CD4-positive, alpha-beta T cell (primary cell): ENCODE measurements at regions not wholly inside any gene's neighbourhood (a gene's known extent, or its start where the extent isn't known, plus 50 kb on each side); places are given as distances from the start of the nearest gene placed in this dataset.
A peak's percentile ranks its signal among the peaks of the same experiment; 100 is the strongest.

Source experiments
- ATAC-seq: fragments of 200-7000 bp; cut with Tn5 transposase; one replicate; pipeline ENCODE4 v1.10.0; 2022; ENCODE audit warnings: mild to moderate bottlenecking; ENCODE audit not compliant: poor library complexity
- CTCF ChIA-PET: fragments of 350-600 bp; sonication (Branson Sonifier 250); formaldehyde crosslinking; loops from one replicate; lab custom pipeline; 2021; ENCODE audit warnings: antibody characterized with exemption, inconsistent platforms; lab: Charles Lee
- POLR2A ChIA-PET: fragments of 350-600 bp; sonication (Branson Sonifier 250); formaldehyde crosslinking; loops from one replicate; lab custom pipeline; 2021; ENCODE audit warnings: antibody characterized with exemption, inconsistent platforms; lab: Charles Lee
- DNase-seq, 14 experiments: peaks; one replicate each; pipeline ENCODE4 v3.0.0-alpha.2; 2013 to 2020; ENCODE audit warnings: mixed read lengths in 2 of 14
- H3K27ac ChIP-seq, 2 donors: one replicate each; pipeline versions ENCODE4 v1.5.1 to v1.7.0; 2013; ENCODE audit warnings: low read length in 2 of 2, low read depth in 1 of 2, mild to moderate bottlenecking in 1 of 2
- H3K27me3 ChIP-seq, 2 experiments: 1 replicate in 1 of 2; 2 replicates in 1 of 2; pipeline versions ENCODE4 v1.6.1 to v1.7.0; 2013; ENCODE audit warnings: low read length in 2 of 2, control low read depth in 1 of 2, mild to moderate bottlenecking in 1 of 2, moderate library complexity in 1 of 2; ENCODE audit not compliant: insufficient read depth in 2 of 2, control insufficient read depth in 1 of 2
- H3K36me3 ChIP-seq: one replicate; pipeline ENCODE4 v1.6.1; 2013; ENCODE audit warnings: low read length, control low read depth; ENCODE audit not compliant: insufficient read depth
- H3K4me1 ChIP-seq: one replicate; pipeline ENCODE4 v1.6.1; 2013; ENCODE audit warnings: low read length, control low read depth; ENCODE audit not compliant: insufficient read depth
- H3K4me3 ChIP-seq: one replicate; pipeline ENCODE4 v1.5.1; 2013; ENCODE audit warnings: mild to moderate bottlenecking, low read length, moderate library complexity
- H3K9me3 ChIP-seq, 2 experiments: 1 replicate in 1 of 2; 2 replicates in 1 of 2; pipeline versions ENCODE4 v1.6.1 to v1.7.0; 2013; ENCODE audit warnings: low read length in 2 of 2, mild to moderate bottlenecking in 2 of 2, control low read depth in 1 of 2, moderate library complexity in 1 of 2; ENCODE audit not compliant: control insufficient read depth in 1 of 2, insufficient read depth in 1 of 2
- H3K27ac Mint-ChIP-seq: one replicate; pipeline ENCODE4 v1.8.0; 2020; ENCODE audit warnings: mixed read lengths
- H3K27me3 Mint-ChIP-seq: one replicate; pipeline ENCODE4 v1.8.0; 2021; ENCODE audit warnings: mixed read lengths
- H3K36me3 Mint-ChIP-seq: one replicate; pipeline ENCODE4 v1.8.0; 2021; ENCODE audit warnings: low read depth, mixed read lengths
- H3K4me1 Mint-ChIP-seq: one replicate; pipeline ENCODE4 v1.8.0; 2021; ENCODE audit warnings: low read depth, mixed read lengths
- H3K4me3 Mint-ChIP-seq: one replicate; pipeline ENCODE4 v1.8.0; 2020; ENCODE audit warnings: mild to moderate bottlenecking, mixed read lengths
- H3K9me3 Mint-ChIP-seq: one replicate; pipeline ENCODE4 v1.8.0; 2020; ENCODE audit warnings: mixed read lengths
- CTCF ChIP-seq: fragments of 200-600 bp; IDR thresholded peaks from one replicate; pipeline ENCODE4 v1.8.0; 2022; ENCODE audit warnings: antibody characterized with exemption, mild to moderate bottlenecking
- intact Hi-C, 2 experiments: fragments of 100-400 bp; cut with DNase I in 1 of 2; cut with micrococcal nuclease in 1 of 2; formaldehyde crosslinking; loops; one replicate each; pipeline versions ENCODE4 v1.15.1 to v1.9.0; 2023 to 2025; cut with DNase I, micrococcal nuclease

GRCh38 chr2:41865263-41865662 is 182.6 kb upstream of the PKDCC start:
- POLR2A ChIA-PET: no interaction called here
- intact Hi-C loops: loop anchor here (5.0 to 10.0 kb wide), 3 partner anchors 330 to 797 kb away; no protein-coding TSS in a partner anchor
- Mint-ChIP-seq H3K27me3 (peaks cover 39% of the 10 kb centered on the region), H3K4me3 (no peak overlapping the region), H3K9me3 (no peaks in the 10 kb centered on the region), H3K36me3 (no peaks in the 10 kb centered on the region), H3K27ac (no peak overlapping the region), H3K4me1 (peaks cover 5% of the 10 kb centered on the region)
- Histone ChIP-seq H3K9me3 (no peaks in the 10 kb centered on the region), H3K36me3 (no peaks in the 10 kb centered on the region), H3K27me3 (peaks cover 0 to 4% of the 10 kb centered on the region in 2 experiments), H3K4me3 (no peak overlapping the region), H3K4me1 (peaks cover 12% of the 10 kb centered on the region), H3K27ac (no peak overlapping the region)
- ATAC-seq (no peak), DNase-seq (no peak)
- no peak for TF ChIP-seq CTCF
- CTCF ChIA-PET: no interaction called here

- H3K4me1 Mint-ChIP-seq: peaks cover 5% of the 10 kb centered on the region
- no peaks in the 10 kb centered on the region for H3K9me3 ChIP-seq
- H3K27ac ChIP-seq: no peak overlapping the region
- H3K36me3 ChIP-seq: no peaks in the 10 kb centered on the region
- H3K9me3 Mint-ChIP-seq: no peaks in the 10 kb centered on the region
- H3K27me3 ChIP-seq: peaks cover 0 to 4% of the 10 kb centered on the region in 2 experiments
- ChIA-PET POLR2A (no interaction called here), CTCF (interaction anchor here (0.5 kb wide), 1 partner anchor 903 kb away, joined by 3 read pairs; no protein-coding TSS in a partner anchor)
- no peak overlapping the region for H3K4me3 ChIP-seq
- intact Hi-C loops: loop anchor here (5.0 to 10.0 kb wide), 3 partner anchors 327 to 795 kb away; no protein-coding TSS in a partner anchor
- no peaks in the 10 kb centered on the region for H3K36me3 Mint-ChIP-seq
- DNase-seq: peak in 1 of 14 experiments; percentile 4
- no peak overlapping the region for H3K4me3 Mint-ChIP-seq
- peaks cover 24% of the 10 kb centered on the region for H3K27me3 Mint-ChIP-seq
- H3K27ac Mint-ChIP-seq: no peak overlapping the region
- H3K4me1 ChIP-seq: peaks cover 31% of the 10 kb centered on the region
- ATAC-seq: no peak
- TF ChIP-seq CTCF: no peak
Measured at GRCh38 chr2:41867553-41867952, 180.3 kb upstream of the PKDCC start.

GRCh38 chr2:41869542-41870264 is 178.1 kb upstream of the PKDCC start:
- CTCF ChIA-PET: interaction anchor here (0.7 to 5.3 kb wide), 9 partner anchors 14 to 794 kb away, joined by 3 to 25 read pairs (median 5); no protein-coding TSS in a partner anchor
- no peaks in the 10 kb centered on the region for H3K36me3 ChIP-seq
- Mint-ChIP-seq H3K36me3 (no peaks in the 10 kb centered on the region), H3K27ac (no peak overlapping the region), H3K4me3 (no peak overlapping the region), H3K9me3 (no peaks in the 10 kb centered on the region), H3K27me3 (peaks cover 11% of the 10 kb centered on the region), H3K4me1 (peaks cover 11% of the 10 kb centered on the region)
- ATAC-seq: peak; percentile 78
- no peaks in the 10 kb centered on the region for H3K9me3 ChIP-seq
- POLR2A ChIA-PET: interaction anchor here (1.1 to 1.5 kb wide), 2 partner anchors 27 to 214 kb away, joined by 4 read pairs; no protein-coding TSS in a partner anchor
- peak; percentile 83 for TF ChIP-seq CTCF
- no peak overlapping the region for H3K4me3 ChIP-seq
- no peak overlapping the region for H3K27ac ChIP-seq
- no peaks in the 10 kb centered on the region for H3K27me3 ChIP-seq
- peak; percentile 51 to 85 (median 67) for DNase-seq
- intact Hi-C loops: loop anchor here (1.0 to 10.0 kb wide), 7 partner anchors 217 to 793 kb away; no protein-coding TSS in a partner anchor
- H3K4me1 ChIP-seq: peaks cover 34% of the 10 kb centered on the region
